ENCODE measurements at regions not wholly inside any gene's neighbourhood (a gene's known extent, or its start where the extent isn't known, plus 50 kb on each side); places are given as distances from the start of the nearest gene placed in this dataset.

- Histone ChIP-seq H3K9me3 (ENCODE audit: control insufficient read depth, low read depth, low read length) (no peaks in the 10 kb centered on the region), H3K23ac (ENCODE audit: insufficient read length, low read depth, low read length) (no peak overlapping the region), H3K56ac (ENCODE audit: insufficient read length, low read depth, low read length) (no peak overlapping the region), H2AK5ac (ENCODE audit: insufficient read length, low read length) (no peak overlapping the region), H3K18ac (ENCODE audit: insufficient read length, low read depth, low read length) (no peak overlapping the region), H3K27me3 (ENCODE audit: insufficient read depth, low read length) (no peaks in the 10 kb centered on the region), H3K23me2 (ENCODE audit: insufficient read length, low read depth, low read length, poor library complexity, severe bottlenecking) (no peaks in the 10 kb centered on the region), H3K27ac (ENCODE audit: insufficient read length, low read depth, low read length) (no peak overlapping the region), H3K79me1 (ENCODE audit: insufficient read depth, low read depth, low read length, poor library complexity, severe bottlenecking) (no peaks in the 10 kb centered on the region), H4K20me1 (ENCODE audit: control insufficient read depth, insufficient read depth, insufficient read length) (no peaks in the 10 kb centered on the region), H3T11ph (ENCODE audit: low read length) (no peak overlapping the region), H2AFZ (ENCODE audit: low read length) (no peak overlapping the region), H2BK120ac (ENCODE audit: low read depth, low read length, poor library complexity, severe bottlenecking) (no peak overlapping the region), H4K91ac (ENCODE audit: insufficient read length, low read depth, low read length) (no peak overlapping the region), H4K8ac (replicated peaks; ENCODE audit: insufficient read length, low read depth, low read length) (no peak overlapping the region), H4K5ac (ENCODE audit: insufficient read length, low read depth, low read length) (no peak overlapping the region), H3K4ac (ENCODE audit: low read depth, low read length) (no peak overlapping the region), H3K4me2 (ENCODE audit: insufficient read depth, insufficient read length, low read length) (no peak overlapping the region), H2BK5ac (ENCODE audit: insufficient read length, low read length) (no peak overlapping the region), H3K4me1 (ENCODE audit: insufficient read depth, low read length) (no peaks in the 10 kb centered on the region; the same call in 1 of the 2 replicates), H2BK15ac (ENCODE audit: low read depth, low read length) (no peak overlapping the region), H2BK12ac (ENCODE audit: insufficient read length, low read depth, low read length) (no peak overlapping the region), H2BK20ac (ENCODE audit: low read depth, low read length, poor library complexity, severe bottlenecking) (no peak overlapping the region), H3K9ac (ENCODE audit: extremely low read depth, insufficient read length, low read length) (no peak overlapping the region), H3K79me2 (ENCODE audit: insufficient read depth, low read length) (no peaks in the 10 kb centered on the region), H3K14ac (ENCODE audit: insufficient read depth, low read length) (no peak overlapping the region)
- no peak for TF ChIP-seq CTCF (conservative IDR thresholded peaks at IDR 0.05)
- Mint-ChIP-seq H3K4me3 (no peak overlapping the region), H3K4me1 (peaks cover 11 to 15% of the 10 kb centered on the region in 2 experiments), H3K27ac (no peak overlapping the region; a peak in 1 of 7 replicates), H3K27me3 (ENCODE audit: low read depth) (no peaks in the 10 kb centered on the region), H3K36me3 (ENCODE audit: insufficient read depth in 1 of 3, low read depth in 3 of 3) (no peaks in the 10 kb centered on the region), H3K9me3 (no peaks in the 10 kb centered on the region)
- DNase-seq: no peak
- WGBS (ENCODE audit: extremely low coverage, insufficient read length, low lambda C conversion rate): no CpG with 5 or more reads among the region's 4 CpGs
These were observed 906.6 kb upstream of the CDH2 start for GRCh38 chr18:29083545-29083944.
